Adrenal gland (tissue), 5 donors: ENCODE measurements at regions not wholly inside any gene's neighbourhood (a gene's known extent, or its start where the extent isn't known, plus 50 kb on each side); places are given as distances from the start of the nearest gene placed in this dataset.

ENCODE experiments used
- POLR2A ChIP-seq, 2 donors: fragments of 450-650 bp; IDR thresholded peaks; one replicate each; pipeline ENCODE4 v1.6.1; 2017; ENCODE audit warnings: antibody characterized with exemption in 2 of 2, mild to moderate bottlenecking in 2 of 2, moderate library complexity in 1 of 2
- TF ChIP-seq, protein P1 (sequence below), 6 experiments: fragments of 450-650 bp in 4 of 6; fragments of 200-600 bp in 2 of 6; sonication (generic) in 1 of 6; IDR thresholded peaks; 1 replicate in 5 of 6; 2 replicates in 1 of 6; pipeline versions ENCODE4 v1.5.1 to v1.8.0; 2016 to 2021; ENCODE audit warnings: antibody characterized with exemption in 6 of 6, mild to moderate bottlenecking in 2 of 6, moderate library complexity in 1 of 6
- donor health status: DM: no; HTN: no; CAD: no.

GRCh38 chr1:87866416-87866815, 537.7 kb downstream of the LMO4 start:
- TF ChIP-seq, protein P1, sequence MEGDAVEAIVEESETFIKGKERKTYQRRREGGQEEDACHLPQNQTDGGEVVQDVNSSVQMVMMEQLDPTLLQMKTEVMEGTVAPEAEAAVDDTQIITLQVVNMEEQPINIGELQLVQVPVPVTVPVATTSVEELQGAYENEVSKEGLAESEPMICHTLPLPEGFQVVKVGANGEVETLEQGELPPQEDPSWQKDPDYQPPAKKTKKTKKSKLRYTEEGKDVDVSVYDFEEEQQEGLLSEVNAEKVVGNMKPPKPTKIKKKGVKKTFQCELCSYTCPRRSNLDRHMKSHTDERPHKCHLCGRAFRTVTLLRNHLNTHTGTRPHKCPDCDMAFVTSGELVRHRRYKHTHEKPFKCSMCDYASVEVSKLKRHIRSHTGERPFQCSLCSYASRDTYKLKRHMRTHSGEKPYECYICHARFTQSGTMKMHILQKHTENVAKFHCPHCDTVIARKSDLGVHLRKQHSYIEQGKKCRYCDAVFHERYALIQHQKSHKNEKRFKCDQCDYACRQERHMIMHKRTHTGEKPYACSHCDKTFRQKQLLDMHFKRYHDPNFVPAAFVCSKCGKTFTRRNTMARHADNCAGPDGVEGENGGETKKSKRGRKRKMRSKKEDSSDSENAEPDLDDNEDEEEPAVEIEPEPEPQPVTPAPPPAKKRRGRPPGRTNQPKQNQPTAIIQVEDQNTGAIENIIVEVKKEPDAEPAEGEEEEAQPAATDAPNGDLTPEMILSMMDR (IDR thresholded peaks at IDR 0.05): no peak
- no peak for TF ChIP-seq POLR2A (IDR thresholded peaks at IDR 0.05)
